Spleen (tissue), 11 donors: ENCODE measurements at regions not wholly inside any gene's neighbourhood (a gene's known extent, or its start where the extent isn't known, plus 50 kb on each side); places are given as distances from the start of the nearest gene placed in this dataset.
"Not testable (repeated sequence)": the region's sequence is repeated elsewhere in the genome, so short reads cannot be mapped to it uniquely, and the experiment has no call there.

Source experiments
- DNase-seq: peaks from one replicate; pipeline ENCODE4 v3.0.0-alpha.2; 2020
- H3K27ac ChIP-seq, 8 donors: fragments of 200-600 bp; sonication (generic) in 7 of 8; 1 replicate in 4 of 8; 2 replicates in 4 of 8; pipeline versions ENCODE4 v1.5.0 to v1.8.0; 2016 to 2021; ENCODE audit warnings: inconsistent platforms in 4 of 8, mild to moderate bottlenecking in 4 of 8, moderate library complexity in 1 of 8
- H3K27me3 ChIP-seq, 7 donors: fragments of 200-600 bp; sonication (generic) in 6 of 7; replicated peaks in 1 of 7; 1 replicate in 4 of 7; 2 replicates in 3 of 7; pipeline versions ENCODE4 v1.5.0 to v1.8.0; 2016 to 2021; ENCODE audit warnings: inconsistent platforms in 3 of 7, mild to moderate bottlenecking in 1 of 7
- H3K36me3 ChIP-seq, 6 donors: fragments of 200-600 bp; sonication (generic) in 5 of 6; 1 replicate in 4 of 6; 2 replicates in 2 of 6; pipeline versions ENCODE4 v1.5.0 to v1.8.0; 2016 to 2021; ENCODE audit warnings: inconsistent platforms in 2 of 6
- H3K4me1 ChIP-seq, 6 donors: fragments of 200-600 bp; sonication (generic) in 5 of 6; 1 replicate in 3 of 6; 2 replicates in 3 of 6; pipeline versions ENCODE4 v1.5.0 to v1.8.0; 2016 to 2021; ENCODE audit warnings: inconsistent platforms in 3 of 6
- H3K4me3 ChIP-seq, 8 donors: fragments of 200-600 bp; sonication (generic) in 7 of 8; 1 replicate in 4 of 8; 2 replicates in 4 of 8; pipeline versions ENCODE4 v1.5.0 to v1.8.0; 2016 to 2021; ENCODE audit warnings: inconsistent platforms in 4 of 8, mild to moderate bottlenecking in 4 of 8, moderate library complexity in 2 of 8
- H3K9me3 ChIP-seq, 8 donors: fragments of 200-600 bp; sonication (generic) in 7 of 8; 1 replicate in 4 of 8; 2 replicates in 4 of 8; pipeline versions ENCODE4 v1.5.0 to v1.8.0; 2016 to 2021; ENCODE audit warnings: inconsistent platforms in 4 of 8
- CTCF ChIP-seq, 11 experiments: fragments of 200-600 bp in 7 of 11; fragments of 450-650 bp in 4 of 11; sonication (generic) in 4 of 11; IDR thresholded peaks in 8 of 11; conservative IDR thresholded peaks in 3 of 11; 1 replicate in 7 of 11; 2 replicates in 4 of 11; pipeline versions ENCODE4 v1.4.0 to v1.8.0; 2016 to 2021; ENCODE audit warnings: antibody characterized with exemption in 11 of 11, inconsistent platforms in 4 of 11, mild to moderate bottlenecking in 1 of 11
- POLR2A ChIP-seq, 3 donors: fragments of 450-650 bp; IDR thresholded peaks; one replicate each; pipeline ENCODE4 v1.5.1; 2017; ENCODE audit warnings: antibody characterized with exemption in 3 of 3, mild to moderate bottlenecking in 1 of 3
- POLR2AphosphoS5 ChIP-seq, 3 donors: sonication (generic); formaldehyde crosslinking; IDR thresholded peaks; one replicate each; pipeline ENCODE4 v1.5.1; 2017; ENCODE audit warnings: antibody characterized with exemption in 3 of 3
- WGBS, 5 donors: extraction: QIAGEN DNeasy Blood & Tissue Kit in 3 of 5; methylation state at CpG; one replicate each; pipeline versions ENCODE4 v1.1.5 to v1.1.7; 2013 to 2018; 5-methylcytosine and 5-hydroxymethylcytosine counted together
- intact Hi-C: fragments of 100-400 bp; cut with DNase I; formaldehyde crosslinking; loops from one replicate; pipeline ENCODE4 v1.15.0; 2023; ENCODE audit warnings: low total_unique reads
- donor health status: healthy with polysubstance abuse.
- donor health status: DM: no; HTN: no; CAD: no; lungs with moderate emphysema.
- donor health status: DM: no; HTN: no; CAD: no.
- donor health status: Bipolar disorder and iron deficiency.
- donor health status: healthy.
- donor health status: DM: no; HTN: no; CAD: no.
- donor health status: DM: yes; HTN: yes; CAD: no.

DNA sequence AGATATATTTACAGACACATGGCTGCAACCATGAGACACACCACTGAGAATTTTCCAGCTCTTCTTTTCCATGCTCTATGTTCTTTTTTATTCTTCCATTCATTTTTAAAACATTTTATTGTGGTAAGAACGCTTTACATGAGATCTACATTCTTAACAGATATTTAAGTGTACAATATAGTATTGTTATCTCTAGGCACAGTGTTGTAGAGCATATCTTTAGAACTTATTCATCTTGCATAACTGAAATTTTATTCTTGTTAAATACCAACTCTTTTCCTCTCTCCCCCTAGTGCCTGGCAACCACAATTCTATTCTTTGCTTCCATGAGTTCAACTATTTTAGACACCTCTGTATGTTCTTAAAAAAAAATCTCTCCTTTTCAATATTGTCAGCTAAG, 67.1 kb upstream of the HABP2 start:
- H3K27me3 ChIP-seq: no peaks in the 10 kb centered on the region
- peaks cover 0 to 23% (median 11%) of the 10 kb centered on the region in 8 donors for H3K9me3 ChIP-seq
- H3K36me3 ChIP-seq: no peaks in the 10 kb centered on the region
- intact Hi-C loops: no loop called here
- H3K27ac ChIP-seq: no peak overlapping the region
- TF ChIP-seq POLR2A (IDR thresholded peaks at IDR 0.05): no peak
- no peak for TF ChIP-seq POLR2AphosphoS5 (IDR thresholded peaks at IDR 0.05)
- no peak for TF ChIP-seq CTCF (IDR thresholded peaks at IDR 0.05 in 8 of 11, conservative IDR thresholded peaks at IDR 0.05 in 3 of 11)
- no peak overlapping the region for H3K4me3 ChIP-seq
- WGBS, 5 donors: 73 to 90% (median 77%) methylated on average over 1 of the region's 1 CpG
- H3K4me1 ChIP-seq: no peaks in the 10 kb centered on the region
- DNase-seq: no peak

- no peaks in the 10 kb centered on the region for H3K36me3 ChIP-seq
- no peaks in the 10 kb centered on the region for H3K4me1 ChIP-seq
- intact Hi-C loops: no loop called here
- no peak for TF ChIP-seq POLR2AphosphoS5 (IDR thresholded peaks at IDR 0.05)
- TF ChIP-seq POLR2A (IDR thresholded peaks at IDR 0.05): no peak
- no peak for TF ChIP-seq CTCF (IDR thresholded peaks at IDR 0.05 in 8 of 11, conservative IDR thresholded peaks at IDR 0.05 in 3 of 11)
- 79 to 90% (median 85%) methylated on average over 4 of the region's 4 CpGs for WGBS, 5 donors
- no peak overlapping the region for H3K27ac ChIP-seq
- no peaks in the 10 kb centered on the region for H3K27me3 ChIP-seq
- no peak for DNase-seq
- no peak overlapping the region for H3K4me3 ChIP-seq
- H3K9me3 ChIP-seq: peaks cover 0 to 15% (median 4%) of the 10 kb centered on the region in 8 donors
These were observed 66.3 kb upstream of the HABP2 start for GRCh38 chr10:113486531-113486930.

- Histone ChIP-seq H3K9me3 (peaks cover 0 to 9% (median under 1%) of the 10 kb centered on the region in 8 donors), H3K27me3 (no peaks in the 10 kb centered on the region), H3K4me1 (no peaks in the 10 kb centered on the region), H3K36me3 (no peaks in the 10 kb centered on the region), H3K4me3 (no peak overlapping the region), H3K27ac (no peak overlapping the region)
- TF ChIP-seq CTCF (IDR thresholded peaks at IDR 0.05 in 8 of 11, conservative IDR thresholded peaks at IDR 0.05 in 3 of 11) (no peak), POLR2AphosphoS5 (IDR thresholded peaks at IDR 0.05) (no peak), POLR2A (IDR thresholded peaks at IDR 0.05) (no peak)
- intact Hi-C loops: no loop called here
- no peak for DNase-seq
- WGBS, 5 donors: 82 to 94% (median 92%) methylated on average over 1 of the region's 1 CpG
These were observed 65.7 kb upstream of the HABP2 start for GRCh38 chr10:113487154-113487553.

DNA sequence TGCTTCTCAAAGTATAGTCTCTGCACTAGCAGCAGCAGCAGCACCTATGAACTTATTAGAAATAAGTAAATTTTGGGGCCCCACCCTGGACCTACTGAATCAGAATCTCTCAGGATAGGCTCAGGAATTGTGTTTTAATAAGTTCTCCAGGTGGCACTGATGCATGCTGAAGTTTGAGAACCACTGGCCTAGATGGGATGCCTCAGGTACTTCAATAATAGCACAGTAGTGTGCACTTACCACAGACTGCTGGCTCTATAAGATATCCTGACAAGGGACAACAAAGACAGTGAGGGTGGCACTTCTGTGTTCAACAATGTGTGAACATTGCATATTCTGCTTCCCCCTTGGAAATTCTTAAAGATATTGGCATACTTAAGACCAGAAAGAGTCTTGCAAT, 64.7 kb upstream of the HABP2 start:
- intact Hi-C loops: no loop called here
- TF ChIP-seq POLR2A (IDR thresholded peaks at IDR 0.05): no peak
- no peak for TF ChIP-seq POLR2AphosphoS5 (IDR thresholded peaks at IDR 0.05)
- no peak for TF ChIP-seq CTCF (IDR thresholded peaks at IDR 0.05 in 8 of 11, conservative IDR thresholded peaks at IDR 0.05 in 3 of 11)

GRCh38 chr10:113489522-113489921, 63.3 kb upstream of the HABP2 start:
- DNase-seq, intact Hi-C loops, H3K4me1 ChIP-seq, H3K9me3 ChIP-seq, H3K27me3 ChIP-seq, H3K27ac ChIP-seq, H3K36me3 ChIP-seq, H3K4me3 ChIP-seq: not testable (repeated sequence)
- WGBS, 5 donors: 62 to 91% (median 76%) methylated on average over 2 of the region's 2 CpGs

More for the DNA sequence above, 64.7 kb upstream of the HABP2 start:
- Histone ChIP-seq H3K4me1 (no peaks in the 10 kb centered on the region), H3K27ac (no peak overlapping the region), H3K36me3 (no peaks in the 10 kb centered on the region), H3K9me3 (no peaks in the 10 kb centered on the region), H3K27me3 (peaks cover 0 to 5% (median 0%) of the 10 kb centered on the region in 7 donors), H3K4me3 (no peak overlapping the region)
- no peak for DNase-seq
